Activated B cell treated with CpG ODN at 0.5 μM for 24 hours (primary cell): ENCODE measurements at regions not wholly inside any gene's neighbourhood (a gene's known extent, or its start where the extent isn't known, plus 50 kb on each side); places are given as distances from the start of the nearest gene placed in this dataset.

Experiments used
- ATAC-seq: fragments of 200-7000 bp; cut with Tn5 transposase; one replicate; pipeline ENCODE4 v1.10.0; 2021; ENCODE audit warnings: low read depth, mild to moderate bottlenecking, moderate library complexity
- CTCF ChIA-PET: fragments of 350-600 bp; sonication (Branson Sonifier 250); formaldehyde crosslinking; loops from one replicate; lab custom pipeline; 2021; ENCODE audit warnings: antibody characterized with exemption; lab: Charles Lee
- POLR2A ChIA-PET: fragments of 350-600 bp; sonication (Branson Sonifier 250); formaldehyde crosslinking; loops from one replicate; lab custom pipeline; 2021; ENCODE audit warnings: antibody characterized with exemption; lab: Charles Lee
- DNase-seq: peaks from one replicate; pipeline ENCODE4 v3.0.0; 2022
- H3K27ac Mint-ChIP-seq: one replicate; pipeline ENCODE4 v1.8.0; 2020; ENCODE audit warnings: mixed read lengths
- H3K27me3 Mint-ChIP-seq: one replicate; pipeline ENCODE4 v1.8.0; 2021; ENCODE audit warnings: mixed read lengths
- H3K36me3 Mint-ChIP-seq: one replicate; pipeline ENCODE4 v1.8.0; 2021; ENCODE audit warnings: low read depth, mixed read lengths
- H3K4me1 Mint-ChIP-seq: one replicate; pipeline ENCODE4 v1.8.0; 2021; ENCODE audit warnings: mixed read lengths
- H3K4me3 Mint-ChIP-seq: one replicate; pipeline ENCODE4 v1.8.0; 2020; ENCODE audit warnings: mild to moderate bottlenecking, mixed read lengths
- H3K9me3 Mint-ChIP-seq: one replicate; pipeline ENCODE4 v1.8.0; 2020; ENCODE audit warnings: mixed read lengths
- CTCF ChIP-seq: fragments of 200-600 bp; IDR thresholded peaks from one replicate; pipeline ENCODE4 v1.8.0; 2022; ENCODE audit warnings: antibody characterized with exemption, mild to moderate bottlenecking
- intact Hi-C: fragments of 100-400 bp; cut with micrococcal nuclease; formaldehyde crosslinking; loops from one replicate; pipeline ENCODE4 v1.15.1; 2024

GRCh38 chr2:167756446-167756845 lies 490.9 kb downstream of the STK39 start:
- ChIA-PET POLR2A (no interaction called here), CTCF (no interaction called here)
- no peak overlapping the region for H3K27ac Mint-ChIP-seq
- ATAC-seq (no peak), DNase-seq (no peak)
- TF ChIP-seq CTCF, result no peak
- H3K9me3 Mint-ChIP-seq, result no peaks in the 10 kb centered on the region
- no peaks in the 10 kb centered on the region for H3K36me3 Mint-ChIP-seq
- H3K4me3 Mint-ChIP-seq, result no peak overlapping the region
- intact Hi-C loops, result no loop called here
- H3K4me1 Mint-ChIP-seq, result no peaks in the 10 kb centered on the region
- peaks cover 2% of the 10 kb centered on the region for H3K27me3 Mint-ChIP-seq

- H3K9me3 Mint-ChIP-seq, result no peaks in the 10 kb centered on the region
- DNase-seq (no peak), ATAC-seq (no peak)
- ChIA-PET POLR2A (no interaction called here), CTCF (no interaction called here)
- H3K27ac Mint-ChIP-seq, result no peak overlapping the region
- no peaks in the 10 kb centered on the region for H3K36me3 Mint-ChIP-seq
- H3K4me3 Mint-ChIP-seq, result no peak overlapping the region
- TF ChIP-seq CTCF, result no peak
- intact Hi-C loops, result no loop called here
- no peaks in the 10 kb centered on the region for H3K4me1 Mint-ChIP-seq
- peaks cover 7% of the 10 kb centered on the region for H3K27me3 Mint-ChIP-seq
Observed at GRCh38 chr2:167753142-167753541, 494.3 kb downstream of the STK39 start.

GRCh38 chr2:167752734-167753133 lies 494.7 kb downstream of the STK39 start:
- intact Hi-C loops, result no loop called here
- ATAC-seq (no peak), DNase-seq (no peak)
- CTCF ChIA-PET, result no interaction called here
- no peaks in the 10 kb centered on the region for H3K36me3 Mint-ChIP-seq
- H3K27ac Mint-ChIP-seq, result no peak overlapping the region
- peaks cover 7% of the 10 kb centered on the region for H3K27me3 Mint-ChIP-seq
- no peaks in the 10 kb centered on the region for H3K4me1 Mint-ChIP-seq
- no peaks in the 10 kb centered on the region for H3K9me3 Mint-ChIP-seq
- no peak for TF ChIP-seq CTCF
- H3K4me3 Mint-ChIP-seq, result no peak overlapping the region
- POLR2A ChIA-PET, result no interaction called here

GRCh38 chr2:167750675-167751074 lies 496.7 kb downstream of the STK39 start:
- ChIA-PET CTCF (no interaction called here), POLR2A (no interaction called here)
- TF ChIP-seq CTCF, result no peak
- ATAC-seq (no peak), DNase-seq (no peak)
- Mint-ChIP-seq H3K27ac (no peak overlapping the region), H3K9me3 (no peaks in the 10 kb centered on the region), H3K4me3 (no peak overlapping the region), H3K27me3 (peaks cover 7% of the 10 kb centered on the region), H3K4me1 (no peaks in the 10 kb centered on the region), H3K36me3 (no peaks in the 10 kb centered on the region)
- intact Hi-C loops, result no loop called here

GRCh38 chr2:167749660-167750059 lies 497.7 kb downstream of the STK39 start:
- no peak overlapping the region for H3K27ac Mint-ChIP-seq
- intact Hi-C loops, result no loop called here
- POLR2A ChIA-PET, result no interaction called here

More at GRCh38 chr2:167749660-167750059, 497.7 kb downstream of the STK39 start:
- CTCF ChIA-PET, result no interaction called here
- no peaks in the 10 kb centered on the region for H3K9me3 Mint-ChIP-seq
- H3K4me1 Mint-ChIP-seq, result no peaks in the 10 kb centered on the region
- TF ChIP-seq CTCF, result no peak
- H3K27me3 Mint-ChIP-seq, result peaks cover 7% of the 10 kb centered on the region
- DNase-seq, result no peak
- H3K4me3 Mint-ChIP-seq, result no peak overlapping the region
- ATAC-seq, result no peak
- H3K36me3 Mint-ChIP-seq, result no peaks in the 10 kb centered on the region
